ENCODE measurements at regions not wholly inside any gene's neighbourhood (a gene's known extent, or its start where the extent isn't known, plus 50 kb on each side); places are given as distances from the start of the nearest gene placed in this dataset.
A peak's percentile ranks its signal among the peaks of the same experiment; 100 is the strongest.
"Not testable (repeated sequence)": the region's sequence is repeated elsewhere in the genome, so short reads cannot be mapped to it uniquely, and the experiment has no call there.

DNA sequence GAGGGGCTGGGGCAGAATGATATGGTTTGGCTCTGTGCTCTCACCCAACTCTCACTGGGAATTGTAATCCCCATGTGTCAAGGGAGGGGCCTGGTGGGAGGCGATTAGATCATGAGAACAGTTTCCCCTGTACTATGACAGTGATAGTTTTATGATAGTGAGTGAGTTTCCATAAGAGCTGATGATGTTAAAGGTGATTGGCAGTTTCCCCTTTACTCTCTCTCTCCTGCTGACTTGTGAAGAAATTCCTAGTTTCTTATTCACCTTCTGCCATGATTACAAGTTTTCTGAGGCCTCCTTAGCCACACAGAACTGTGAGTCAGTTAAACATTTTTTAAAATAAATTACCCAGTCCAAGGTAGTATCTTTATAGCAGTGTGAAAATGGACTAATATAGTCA, 120.4 kb upstream of the CDH9 start:
- H3K27me3 ChIP-seq (ENCODE audit: low read length): no peaks in the 10 kb centered on the region
- H3K4me2 ChIP-seq (ENCODE audit: low read depth, low read length, poor library complexity, severe bottlenecking): no peak overlapping the region
- H3K36me3 ChIP-seq (ENCODE audit: insufficient read depth, low read length): no peaks in the 10 kb centered on the region
- no peak overlapping the region for H3K4me3 ChIP-seq (ENCODE audit: low read length)
- H3K27ac ChIP-seq (ENCODE audit: low read length): no peak overlapping the region
- H2AFZ ChIP-seq (ENCODE audit: low read length): no peak overlapping the region
- DNase-seq: no peak
- peaks cover 16% of the 10 kb centered on the region for H3K9me3 ChIP-seq (ENCODE audit: low read length)
- H3K79me2 ChIP-seq (ENCODE audit: low read length): no peaks in the 10 kb centered on the region
- no peaks in the 10 kb centered on the region for H4K20me1 ChIP-seq (ENCODE audit: insufficient read depth, low read depth, low read length)
- H3K9ac ChIP-seq (ENCODE audit: low read length): no peak overlapping the region
- H3K9me2 ChIP-seq (replicated peaks; ENCODE audit: insufficient read depth, low read length): no peaks in the 10 kb centered on the region
- no peaks in the 10 kb centered on the region for H3K4me1 ChIP-seq (ENCODE audit: low read length)

DNA sequence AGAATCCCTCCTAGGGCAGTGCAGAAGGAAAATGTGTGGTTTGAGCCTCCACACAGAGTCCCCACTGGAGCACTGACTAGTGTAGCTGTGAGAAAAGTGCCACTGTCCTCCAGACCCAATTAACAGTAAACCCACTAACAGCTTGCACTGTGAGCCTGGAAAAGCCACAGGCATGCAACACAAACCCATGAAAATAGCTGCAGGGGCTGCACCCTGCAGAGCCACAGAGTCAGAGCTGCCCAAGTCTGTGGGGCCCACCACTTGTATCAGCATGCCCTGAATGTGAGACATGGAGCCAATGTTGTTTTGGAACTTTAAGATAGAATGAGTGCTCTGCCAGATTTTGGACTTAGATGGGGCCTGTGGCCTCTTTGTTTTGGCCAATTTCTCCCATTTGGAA, 119.8 kb upstream of the CDH9 start:
- Histone ChIP-seq H3K4me3 (ENCODE audit: low read length) (no peak overlapping the region), H3K79me2 (ENCODE audit: low read length) (no peaks in the 10 kb centered on the region), H3K9me3 (ENCODE audit: low read length) (peaks cover 16% of the 10 kb centered on the region), H3K36me3 (ENCODE audit: insufficient read depth, low read length) (no peaks in the 10 kb centered on the region), H3K9me2 (replicated peaks; ENCODE audit: insufficient read depth, low read length) (no peaks in the 10 kb centered on the region), H3K4me1 (ENCODE audit: low read length) (no peaks in the 10 kb centered on the region), H3K27me3 (ENCODE audit: low read length) (no peaks in the 10 kb centered on the region), H2AFZ (ENCODE audit: low read length) (no peak overlapping the region), H3K27ac (ENCODE audit: low read length) (no peak overlapping the region), H3K9ac (ENCODE audit: low read length) (no peak overlapping the region), H4K20me1 (ENCODE audit: insufficient read depth, low read depth, low read length) (no peaks in the 10 kb centered on the region), H3K4me2 (ENCODE audit: low read depth, low read length, poor library complexity, severe bottlenecking) (no peak overlapping the region)
- no peak for DNase-seq

DNA sequence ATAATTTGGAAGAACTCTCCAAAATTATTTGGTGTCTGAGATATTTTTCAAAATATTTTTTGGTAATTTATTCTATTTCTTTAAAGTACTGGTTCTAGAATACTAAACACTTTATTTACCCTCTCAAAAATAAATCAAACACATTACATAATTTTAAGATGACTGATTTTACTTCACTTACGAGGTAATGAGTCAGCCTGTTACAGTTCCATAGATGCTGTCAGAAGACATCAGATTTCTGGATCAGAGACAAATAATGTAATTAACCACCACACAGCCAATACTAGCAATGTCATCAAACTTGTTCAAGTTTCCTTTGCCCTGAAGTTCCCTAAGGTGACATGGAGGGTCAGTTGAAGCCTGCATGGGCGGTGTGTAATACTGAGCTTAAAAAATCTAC, 106.1 kb upstream of the CDH9 start:
- Histone ChIP-seq H3K9ac (ENCODE audit: low read length) (no peak overlapping the region), H2AFZ (ENCODE audit: low read length) (peak overlapping the region; percentile 92), H3K9me2 (replicated peaks; ENCODE audit: insufficient read depth, low read length) (no peaks in the 10 kb centered on the region), H3K4me1 (ENCODE audit: low read length) (no peaks in the 10 kb centered on the region), H3K79me2 (ENCODE audit: low read length) (no peaks in the 10 kb centered on the region), H3K27me3 (ENCODE audit: low read length) (no peaks in the 10 kb centered on the region), H3K27ac (ENCODE audit: low read length) (no peak overlapping the region), H3K36me3 (ENCODE audit: insufficient read depth, low read length) (no peaks in the 10 kb centered on the region), H4K20me1 (ENCODE audit: insufficient read depth, low read depth, low read length) (no peaks in the 10 kb centered on the region), H3K4me3 (ENCODE audit: low read length) (no peak overlapping the region), H3K4me2 (ENCODE audit: low read depth, low read length, poor library complexity, severe bottlenecking) (no peak overlapping the region), H3K9me3 (ENCODE audit: low read length) (no peaks in the 10 kb centered on the region; the same call in 1 of the 2 replicates)
- DNase-seq: no peak

DNA sequence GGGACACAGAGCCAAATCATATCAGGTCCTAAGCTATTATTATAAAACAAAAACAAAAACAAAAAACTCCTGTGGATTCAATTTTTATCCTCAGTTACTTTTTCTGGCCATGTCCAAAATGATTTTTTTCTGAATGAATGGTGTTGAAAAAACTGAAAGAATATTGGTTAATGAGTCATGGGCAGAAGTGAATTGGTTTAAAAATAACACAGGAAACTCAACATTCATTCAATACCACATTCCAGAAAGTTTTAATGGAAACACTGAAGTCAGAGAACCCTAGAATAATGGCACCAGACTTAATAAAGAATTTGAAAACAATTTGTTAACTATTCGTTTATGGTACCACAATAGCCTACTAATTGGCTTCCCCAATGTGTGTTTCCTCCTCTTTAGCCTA, 102.4 kb upstream of the CDH9 start:
- Histone ChIP-seq H3K36me3 (ENCODE audit: insufficient read depth, low read length) (no peaks in the 10 kb centered on the region), H3K4me3 (ENCODE audit: low read length) (no peak overlapping the region), H3K4me2 (ENCODE audit: low read depth, low read length, poor library complexity, severe bottlenecking) (no peak overlapping the region), H3K27me3 (ENCODE audit: low read length) (no peaks in the 10 kb centered on the region), H4K20me1 (ENCODE audit: insufficient read depth, low read depth, low read length) (no peaks in the 10 kb centered on the region), H3K9me2 (replicated peaks; ENCODE audit: insufficient read depth, low read length) (no peaks in the 10 kb centered on the region), H2AFZ (ENCODE audit: low read length) (no peak overlapping the region), H3K9me3 (ENCODE audit: low read length) (no peaks in the 10 kb centered on the region), H3K79me2 (ENCODE audit: low read length) (no peaks in the 10 kb centered on the region), H3K4me1 (ENCODE audit: low read length) (no peaks in the 10 kb centered on the region), H3K27ac (ENCODE audit: low read length) (no peak overlapping the region), H3K9ac (ENCODE audit: low read length) (no peak overlapping the region)
- no peak for DNase-seq

DNA sequence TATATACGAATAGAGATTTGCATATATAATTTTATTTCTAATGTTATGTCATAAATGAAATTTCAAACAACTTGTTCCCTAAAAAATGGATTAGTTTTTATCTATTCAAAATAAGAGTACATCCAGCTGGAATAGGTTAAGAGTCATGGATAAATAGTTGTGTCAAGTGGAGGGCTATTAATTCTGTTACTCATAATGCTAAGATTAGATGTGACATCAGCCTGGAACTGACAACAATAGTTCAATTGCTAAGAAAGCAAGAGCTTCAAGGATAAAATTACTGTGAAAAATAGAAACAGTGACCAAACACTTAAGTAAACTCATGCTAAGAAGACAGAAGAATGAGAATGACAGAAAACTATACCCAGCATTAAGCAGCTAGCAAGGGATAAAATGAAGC, 92.2 kb upstream of the CDH9 start:
- no peaks in the 10 kb centered on the region for H3K4me1 ChIP-seq (ENCODE audit: low read length)
- H4K20me1 ChIP-seq (ENCODE audit: insufficient read depth, low read depth, low read length): no peaks in the 10 kb centered on the region
- H3K4me2 ChIP-seq (ENCODE audit: low read depth, low read length, poor library complexity, severe bottlenecking): no peak overlapping the region
- H3K27ac ChIP-seq (ENCODE audit: low read length): no peak overlapping the region
- H3K9me3 ChIP-seq (ENCODE audit: low read length): peaks cover 8% of the 10 kb centered on the region; the same call in 1 of the 2 replicates
- H2AFZ ChIP-seq (ENCODE audit: low read length): no peak overlapping the region
- no peak overlapping the region for H3K4me3 ChIP-seq (ENCODE audit: low read length)
- no peaks in the 10 kb centered on the region for H3K9me2 ChIP-seq (replicated peaks; ENCODE audit: insufficient read depth, low read length)
- H3K9ac ChIP-seq (ENCODE audit: low read length): no peak overlapping the region
- no peaks in the 10 kb centered on the region for H3K36me3 ChIP-seq (ENCODE audit: insufficient read depth, low read length)
- no peak for DNase-seq
- H3K79me2 ChIP-seq (ENCODE audit: low read length): no peaks in the 10 kb centered on the region
- no peaks in the 10 kb centered on the region for H3K27me3 ChIP-seq (ENCODE audit: low read length)

DNA sequence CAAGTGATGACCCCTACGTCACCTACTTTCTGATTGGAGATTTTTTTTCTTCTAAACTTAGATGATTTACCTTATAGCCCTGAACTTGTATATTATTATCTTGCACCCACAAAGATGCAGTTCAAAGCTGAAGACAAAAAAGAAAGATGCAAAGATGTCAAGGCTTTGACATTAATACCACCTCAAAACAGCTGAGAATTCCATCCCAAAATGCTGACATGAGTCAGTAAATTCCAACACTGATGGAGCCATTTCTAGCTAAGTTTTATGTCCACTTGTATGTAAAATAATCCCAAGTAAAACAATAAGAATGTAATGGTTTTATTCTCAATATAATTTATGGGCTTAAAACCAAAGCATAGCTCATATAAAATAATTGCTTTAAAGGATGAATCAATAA, 91.5 kb upstream of the CDH9 start:
- H3K9me2 ChIP-seq (replicated peaks; ENCODE audit: insufficient read depth, low read length): no peaks in the 10 kb centered on the region
- H2AFZ ChIP-seq (ENCODE audit: low read length): no peak overlapping the region
- no peak overlapping the region for H3K9ac ChIP-seq (ENCODE audit: low read length)
- H3K27ac ChIP-seq (ENCODE audit: low read length): no peak overlapping the region
- no peaks in the 10 kb centered on the region for H3K79me2 ChIP-seq (ENCODE audit: low read length)
- H3K4me2 ChIP-seq (ENCODE audit: low read depth, low read length, poor library complexity, severe bottlenecking): no peak overlapping the region
- DNase-seq: no peak
- H3K4me1 ChIP-seq (ENCODE audit: low read length): no peaks in the 10 kb centered on the region
- no peaks in the 10 kb centered on the region for H4K20me1 ChIP-seq (ENCODE audit: insufficient read depth, low read depth, low read length)
- H3K27me3 ChIP-seq (ENCODE audit: low read length): no peaks in the 10 kb centered on the region
- H3K36me3 ChIP-seq (ENCODE audit: insufficient read depth, low read length): no peaks in the 10 kb centered on the region
- H3K4me3 ChIP-seq (ENCODE audit: low read length): no peak overlapping the region
- H3K9me3 ChIP-seq (ENCODE audit: low read length): peaks cover 8% of the 10 kb centered on the region; the same call in 1 of the 2 replicates

DNA sequence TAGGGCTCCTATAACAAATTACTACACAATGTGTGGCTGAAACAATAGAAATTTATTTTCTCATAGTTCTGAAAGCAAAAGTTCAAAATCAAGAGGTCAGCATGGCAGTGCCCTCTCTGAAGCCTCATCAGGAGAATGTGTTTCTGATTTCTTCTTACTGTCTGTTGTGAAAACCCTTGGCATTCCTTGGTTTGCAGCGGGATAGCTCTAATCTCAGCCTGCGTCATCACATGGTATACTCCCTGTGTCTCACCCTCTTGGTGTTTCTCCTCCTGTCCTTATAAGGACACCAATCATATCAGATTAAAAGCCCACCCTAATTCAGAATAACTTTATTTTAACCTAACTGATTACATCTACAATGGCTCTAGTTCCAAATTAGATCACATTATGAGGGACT, 87.5 kb upstream of the CDH9 start:
- Histone ChIP-seq H3K4me3 (ENCODE audit: low read length) (no peak overlapping the region), H3K9me3 (ENCODE audit: low read length) (no peaks in the 10 kb centered on the region), H3K27ac (ENCODE audit: low read length) (no peak overlapping the region), H3K9ac (ENCODE audit: low read length) (no peak overlapping the region), H3K36me3 (ENCODE audit: insufficient read depth, low read length) (no peaks in the 10 kb centered on the region), H3K27me3 (ENCODE audit: low read length) (no peaks in the 10 kb centered on the region), H3K4me2 (ENCODE audit: low read depth, low read length, poor library complexity, severe bottlenecking) (no peak overlapping the region), H2AFZ (ENCODE audit: low read length) (no peak overlapping the region), H4K20me1 (ENCODE audit: insufficient read depth, low read depth, low read length) (no peaks in the 10 kb centered on the region), H3K4me1 (ENCODE audit: low read length) (no peaks in the 10 kb centered on the region), H3K9me2 (replicated peaks; ENCODE audit: insufficient read depth, low read length) (no peaks in the 10 kb centered on the region), H3K79me2 (ENCODE audit: low read length) (no peaks in the 10 kb centered on the region)
- no peak for DNase-seq

DNA sequence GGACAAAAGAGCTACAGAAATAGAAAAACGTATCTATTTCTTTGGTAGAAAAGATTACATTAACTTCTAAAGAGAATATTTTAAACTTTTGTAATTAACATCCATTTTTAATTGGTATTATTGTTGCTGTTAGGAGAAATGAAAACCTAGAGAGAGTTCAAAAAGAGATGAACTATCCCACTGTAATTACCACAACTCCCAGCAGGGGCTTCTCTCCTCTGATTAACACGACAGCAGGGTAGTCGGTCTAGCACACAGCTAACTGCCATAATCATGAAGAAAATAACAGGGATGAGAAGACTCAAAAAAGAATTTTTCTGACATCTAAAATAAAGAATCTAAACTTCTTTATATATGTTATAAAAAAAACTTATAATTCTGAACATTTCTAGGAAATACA, 86.2 kb upstream of the CDH9 start:
- Histone ChIP-seq H3K9me3 (ENCODE audit: low read length) (no peaks in the 10 kb centered on the region), H3K9me2 (replicated peaks; ENCODE audit: insufficient read depth, low read length) (no peaks in the 10 kb centered on the region), H3K4me3 (ENCODE audit: low read length) (no peak overlapping the region), H3K36me3 (ENCODE audit: insufficient read depth, low read length) (no peaks in the 10 kb centered on the region), H4K20me1 (ENCODE audit: insufficient read depth, low read depth, low read length) (no peaks in the 10 kb centered on the region), H3K4me1 (ENCODE audit: low read length) (no peaks in the 10 kb centered on the region), H3K9ac (ENCODE audit: low read length) (no peak overlapping the region), H3K4me2 (ENCODE audit: low read depth, low read length, poor library complexity, severe bottlenecking) (no peak overlapping the region), H2AFZ (ENCODE audit: low read length) (no peak overlapping the region), H3K79me2 (ENCODE audit: low read length) (no peaks in the 10 kb centered on the region), H3K27me3 (ENCODE audit: low read length) (no peaks in the 10 kb centered on the region), H3K27ac (ENCODE audit: low read length) (no peak overlapping the region)
- peak; percentile 53 for DNase-seq

DNA sequence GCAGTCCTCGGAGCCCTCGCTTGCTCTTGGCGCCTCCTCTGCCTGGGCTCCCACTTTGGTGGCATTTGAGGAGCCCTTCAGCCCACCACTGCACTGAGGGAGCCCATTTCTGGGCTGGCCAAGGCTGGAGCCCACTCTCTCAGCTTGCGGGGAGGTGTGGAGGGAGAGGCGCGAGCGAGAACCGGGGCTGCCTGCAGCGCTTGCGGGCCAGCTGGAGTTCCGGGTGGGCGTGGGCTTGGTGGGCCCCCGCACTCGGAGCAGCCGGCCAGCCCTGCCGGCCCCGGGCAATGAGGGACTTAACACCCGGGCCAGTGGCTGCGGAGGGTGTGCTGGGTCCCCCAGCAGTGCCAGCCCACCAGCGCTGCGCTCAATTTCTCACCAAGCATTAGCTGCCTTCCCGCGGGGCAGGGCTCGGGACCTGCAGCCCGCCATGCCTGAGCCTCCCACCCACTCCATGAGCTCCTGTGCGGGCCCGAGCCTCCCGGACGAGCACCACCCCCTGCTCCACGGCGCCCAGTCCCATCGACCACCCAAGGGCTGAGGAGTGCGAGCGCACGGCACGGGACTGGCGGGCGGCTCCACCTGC, 81.4 kb upstream of the CDH9 start:
- not testable (repeated sequence) for H3K9me3 ChIP-seq (ENCODE audit: low read length); H2AFZ ChIP-seq (ENCODE audit: low read length); H4K20me1 ChIP-seq (ENCODE audit: insufficient read depth, low read depth, low read length); H3K4me1 ChIP-seq (ENCODE audit: low read length); H3K27me3 ChIP-seq (ENCODE audit: low read length); H3K9ac ChIP-seq (ENCODE audit: low read length); H3K36me3 ChIP-seq (ENCODE audit: insufficient read depth, low read length); H3K79me2 ChIP-seq (ENCODE audit: low read length); H3K9me2 ChIP-seq (replicated peaks; ENCODE audit: insufficient read depth, low read length); H3K27ac ChIP-seq (ENCODE audit: low read length); H3K4me2 ChIP-seq (ENCODE audit: low read depth, low read length, poor library complexity, severe bottlenecking); H3K4me3 ChIP-seq (ENCODE audit: low read length); DNase-seq

Data from Karpas-422 (cell line).